NCI-H2196 (cell line): ENCODE measurements at regions not wholly inside any gene's neighbourhood (a gene's known extent, or its start where the extent isn't known, plus 50 kb on each side); places are given as distances from the start of the nearest gene placed in this dataset.
A peak's percentile ranks its signal among the peaks of the same experiment; 100 is the strongest.

Source experiments
- DNase-seq: peaks from one replicate; lab custom pipeline; 2025; ENCODE audit not compliant: unreplicated experiment; lab: John Stamatoyannopoulos, UW

- DNase-seq: no peak
These were observed 170.1 kb upstream of the GBE1 start for GRCh38 chr3:81931265-81932251.

- no peak for DNase-seq
These were observed 168.3 kb upstream of the GBE1 start for GRCh38 chr3:81929697-81930096.

- DNase-seq: no peak
These were observed 166.4 kb upstream of the GBE1 start for GRCh38 chr3:81927811-81928210.

GRCh38 chr3:81925385-81925784 is 163.9 kb upstream of the GBE1 start:
- DNase-seq: no peak

DNA sequence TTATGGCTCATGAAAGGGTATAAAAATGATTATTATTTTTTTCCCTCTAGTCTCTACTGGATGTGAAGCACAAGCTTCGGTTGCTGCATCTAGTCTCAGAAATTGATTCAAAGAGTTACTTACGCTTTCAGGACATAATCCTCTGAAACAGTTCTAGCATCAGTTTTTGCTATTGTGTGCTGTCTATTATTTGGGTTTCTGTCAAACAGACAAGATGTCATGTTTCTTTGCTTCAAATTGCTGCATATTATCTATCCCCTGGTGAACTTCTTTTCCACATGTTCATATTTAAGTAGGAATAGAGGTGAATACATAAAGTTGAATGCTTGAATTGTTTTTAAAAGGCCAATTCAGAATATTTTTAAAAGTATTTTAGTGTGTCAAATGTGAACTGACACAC is 161.6 kb upstream of the GBE1 start:
- DNase-seq: no peak

GRCh38 chr3:81922404-81922803 is 161.0 kb upstream of the GBE1 start:
- DNase-seq: no peak

DNA sequence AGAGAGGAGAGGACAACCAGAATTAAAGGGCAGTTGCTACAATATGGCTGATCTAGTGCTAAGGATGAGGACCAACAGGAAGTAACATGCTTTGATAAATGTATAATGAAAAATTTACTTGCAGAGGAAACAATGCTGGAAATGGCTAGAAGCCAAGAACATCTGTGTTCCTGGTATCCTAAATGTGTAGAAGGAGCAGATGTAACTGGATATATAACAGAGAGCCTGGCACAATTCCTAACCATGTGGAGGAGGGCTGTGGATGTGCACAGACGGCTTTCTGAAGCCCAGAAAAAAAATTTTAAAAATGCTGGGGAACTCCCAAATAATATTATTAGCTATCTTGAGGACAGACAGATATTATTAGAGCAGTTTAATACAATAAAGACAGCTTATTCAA is 159.4 kb upstream of the GBE1 start:
- DNase-seq: no peak

- no peak for DNase-seq
These were observed 155.4 kb upstream of the GBE1 start for GRCh38 chr3:81916890-81917289.

DNA sequence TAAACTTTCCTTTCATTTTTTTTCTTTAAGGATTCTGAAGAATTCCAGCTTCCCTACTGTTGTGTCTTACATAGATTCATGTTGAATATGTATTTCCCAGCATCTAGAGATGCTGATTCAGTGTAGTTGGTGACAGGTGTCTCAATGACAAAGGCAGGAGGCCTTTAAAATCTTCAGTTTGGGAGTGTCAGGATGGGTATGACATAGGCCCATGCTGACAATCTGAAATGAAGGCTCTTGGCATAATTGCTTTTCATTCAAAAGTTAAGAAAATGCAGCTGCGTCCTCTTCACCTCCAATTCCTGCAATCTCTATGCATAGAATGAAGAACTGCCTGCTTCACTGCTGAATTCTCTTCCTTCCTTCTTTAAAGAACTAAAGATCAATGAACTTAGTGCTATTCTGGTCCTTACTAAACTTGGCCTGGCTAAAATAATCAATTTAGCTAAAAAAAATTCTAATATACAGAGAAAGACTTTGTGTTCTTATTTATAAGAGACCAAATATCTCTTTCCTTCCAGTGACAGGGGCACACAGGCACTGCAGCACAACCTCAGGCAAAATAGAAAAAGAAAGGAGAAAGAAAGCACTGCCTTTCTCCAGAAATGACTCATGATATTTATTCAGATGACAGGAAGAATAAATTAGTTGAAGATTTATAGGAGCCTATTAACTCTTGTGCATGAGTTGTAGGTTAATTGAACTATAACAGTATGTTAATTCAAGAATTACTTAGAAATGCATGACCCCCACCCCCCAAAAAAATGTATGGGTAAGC is 152.6 kb upstream of the GBE1 start:
- DNase-seq: no peak

DNA sequence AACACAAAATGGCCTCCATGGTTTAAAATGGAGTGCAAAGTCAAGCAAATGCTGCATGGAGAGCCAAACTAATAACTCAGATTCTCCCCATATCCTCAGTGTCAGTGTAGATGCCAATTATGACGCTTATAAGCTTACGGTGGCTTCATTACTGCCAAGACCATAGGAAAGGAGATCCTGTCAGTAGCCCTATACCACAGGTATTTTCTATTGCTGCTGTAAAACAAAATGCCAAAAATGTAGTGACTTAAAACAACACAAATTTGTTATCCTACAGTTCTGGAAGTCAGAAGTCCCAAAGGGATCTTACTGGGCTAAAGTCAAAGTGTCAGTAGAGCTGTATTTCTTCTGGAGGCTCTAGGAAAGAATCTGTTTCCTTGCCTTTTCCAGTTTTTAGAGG is 149.8 kb upstream of the GBE1 start:
- no peak for DNase-seq

- DNase-seq: no peak
These were observed 148.9 kb upstream of the GBE1 start for GRCh38 chr3:81910244-81910852.

GRCh38 chr3:81909796-81910195 is 148.4 kb upstream of the GBE1 start:
- no peak for DNase-seq

- DNase-seq: no peak
These were observed 147.1 kb upstream of the GBE1 start for GRCh38 chr3:81908561-81908960.

DNA sequence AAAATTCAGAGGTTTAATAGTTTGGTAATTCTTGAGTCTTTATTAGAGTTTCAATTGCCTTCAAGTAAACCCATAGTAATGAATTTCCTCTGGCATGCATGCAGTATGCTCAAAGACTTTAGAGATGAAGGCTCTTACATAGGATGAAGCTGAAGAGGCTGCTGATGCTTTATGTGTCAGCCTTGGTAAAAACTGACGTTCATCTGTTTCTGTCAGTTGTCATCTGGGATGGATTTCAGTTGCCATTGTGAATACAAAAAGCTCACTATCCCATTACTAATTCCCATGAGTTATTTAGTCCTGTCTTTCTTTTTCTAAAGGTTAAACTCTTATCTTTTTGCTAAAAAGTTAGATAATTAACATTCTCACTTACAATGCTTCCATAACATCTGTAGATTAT is 136.9 kb upstream of the GBE1 start:
- DNase-seq: no peak

DNA sequence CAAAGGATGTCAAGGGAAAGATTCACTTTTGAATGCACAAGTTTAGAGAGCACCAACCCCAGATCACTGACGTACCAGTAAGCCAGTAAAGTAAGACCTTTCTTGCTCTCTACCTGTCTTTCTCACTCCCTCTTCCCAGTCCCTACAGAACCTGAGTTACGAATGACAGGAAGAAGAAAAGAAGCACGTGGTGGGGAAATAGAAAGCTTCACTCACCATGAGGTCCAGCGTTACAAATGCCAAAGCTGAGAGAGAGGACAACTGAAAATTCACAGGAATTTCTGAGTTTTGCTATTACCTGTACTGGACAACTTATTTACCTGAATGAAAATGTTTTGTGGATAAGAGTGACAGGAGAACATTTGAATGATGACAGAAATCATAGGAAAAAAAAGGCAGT is 133.2 kb upstream of the GBE1 start:
- DNase-seq: no peak

- peak; percentile 11 for DNase-seq
These were observed 129.8 kb upstream of the GBE1 start for GRCh38 chr3:81891055-81891895.

DNA sequence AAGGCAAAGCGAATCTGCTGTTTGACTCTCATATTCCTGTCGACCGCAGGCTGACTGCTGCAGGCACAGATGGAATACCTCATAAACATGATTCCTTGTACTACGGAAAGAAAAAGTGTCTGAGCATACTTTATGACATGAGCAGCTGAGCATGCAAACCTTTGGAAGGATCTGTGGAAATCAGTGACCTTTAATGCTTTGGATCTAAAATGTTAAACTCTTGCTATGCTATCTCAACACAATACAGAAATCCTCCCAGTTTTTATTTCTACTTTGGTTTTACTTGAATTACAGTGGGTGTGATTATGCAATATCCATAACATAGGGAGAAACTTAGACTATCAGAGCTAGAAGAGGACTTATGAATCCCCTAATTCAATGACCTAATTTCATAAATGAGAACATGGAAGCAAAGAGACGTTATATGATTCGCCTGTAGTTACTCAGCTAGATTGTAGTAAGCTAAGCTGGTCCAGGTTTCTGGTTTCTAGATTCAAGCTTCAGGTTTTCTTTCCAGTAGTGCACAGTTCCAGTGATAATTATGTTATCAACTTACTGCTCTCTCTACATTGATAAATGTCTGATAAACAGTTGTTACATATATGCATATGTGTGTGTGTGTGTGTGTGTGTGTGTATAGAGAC is 127.6 kb upstream of the GBE1 start:
- DNase-seq: no peak

GRCh38 chr3:81887448-81887847 is 126.0 kb upstream of the GBE1 start:
- DNase-seq: no peak

DNA sequence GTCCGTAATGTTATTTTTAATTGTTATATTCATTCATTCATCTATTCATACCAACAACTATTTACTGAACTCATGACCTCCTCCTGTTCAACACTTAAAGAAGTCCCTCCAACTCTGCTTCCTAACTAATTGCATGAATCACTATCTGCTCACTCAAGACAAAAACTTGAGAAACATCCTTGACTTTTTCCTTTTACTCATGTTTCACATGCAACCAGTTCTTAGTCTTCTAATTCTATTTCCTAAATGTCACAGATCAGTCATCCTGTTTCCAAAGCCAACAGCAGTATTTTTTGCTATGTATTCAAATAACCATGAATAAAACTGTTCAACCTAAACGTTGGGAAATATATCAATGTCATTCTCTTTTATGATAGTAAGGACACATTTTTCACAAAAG is 124.6 kb upstream of the GBE1 start:
- no peak for DNase-seq

GRCh38 chr3:81884791-81885190 is 123.3 kb upstream of the GBE1 start:
- DNase-seq: no peak
